ENCODE measurements at regions not wholly inside any gene's neighbourhood (a gene's known extent, or its start where the extent isn't known, plus 50 kb on each side); places are given as distances from the start of the nearest gene placed in this dataset.

- TF ChIP-seq CEBPB (IDR thresholded peaks at IDR 0.05) (no peak), EGR1 (IDR thresholded peaks at IDR 0.05) (no peak), ZBTB7A (IDR thresholded peaks at IDR 0.05; ENCODE audit: low read depth) (no peak), CREB1 (IDR thresholded peaks at IDR 0.05; ENCODE audit: low read depth) (no peak)
Measured at GRCh38 chr5:5751498-5751897, 329.0 kb downstream of the ICE1 start.

DNA sequence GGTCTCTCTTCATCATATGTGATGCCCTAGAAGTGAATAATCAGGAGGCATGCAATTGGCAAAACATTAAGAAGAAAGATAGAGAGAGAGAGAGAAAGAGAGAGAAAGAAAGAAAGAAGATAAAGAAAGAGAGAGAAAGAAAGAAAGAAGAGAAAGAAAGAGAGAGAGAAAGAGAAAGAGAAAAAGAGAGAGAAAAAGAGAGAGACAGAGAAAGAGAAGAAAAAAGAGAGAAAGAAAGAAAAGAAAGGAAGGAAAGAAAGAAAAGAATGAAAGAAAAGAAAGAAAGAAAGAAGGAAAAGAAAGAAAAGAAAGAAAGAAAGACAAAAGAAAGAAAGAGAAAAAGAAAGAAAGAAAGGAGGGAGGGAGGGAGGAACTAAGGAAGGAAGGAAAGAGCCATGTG lies 318.9 kb downstream of the ICE1 start:
- TF ChIP-seq FOXM1 (IDR thresholded peaks at IDR 0.05; ENCODE audit: borderline replicate concordance, low read depth) (no peak), TEAD4 (IDR thresholded peaks at IDR 0.05) (no peak), EP300 (IDR thresholded peaks at IDR 0.05; ENCODE audit: borderline replicate concordance) (no peak), YY1 (IDR thresholded peaks at IDR 0.05; ENCODE audit: low read depth) (no peak), NFIC (IDR thresholded peaks at IDR 0.05) (no peak), TCF12 (IDR thresholded peaks at IDR 0.05; ENCODE audit: low read depth) (no peak), TAF1 (IDR thresholded peaks at IDR 0.05; ENCODE audit: low read depth) (no peak), RAD21 (IDR thresholded peaks at IDR 0.05; ENCODE audit: low read depth) (no peak), CEBPB (IDR thresholded peaks at IDR 0.05) (no peak), USF1 (IDR thresholded peaks at IDR 0.05) (no peak), ZBTB7A (IDR thresholded peaks at IDR 0.05; ENCODE audit: low read depth) (no peak), EGR1 (IDR thresholded peaks at IDR 0.05) (no peak), CREB1 (IDR thresholded peaks at IDR 0.05; ENCODE audit: low read depth) (no peak), MAX (IDR thresholded peaks at IDR 0.05) (no peak)
- TF ChIP-seq, protein P1, sequence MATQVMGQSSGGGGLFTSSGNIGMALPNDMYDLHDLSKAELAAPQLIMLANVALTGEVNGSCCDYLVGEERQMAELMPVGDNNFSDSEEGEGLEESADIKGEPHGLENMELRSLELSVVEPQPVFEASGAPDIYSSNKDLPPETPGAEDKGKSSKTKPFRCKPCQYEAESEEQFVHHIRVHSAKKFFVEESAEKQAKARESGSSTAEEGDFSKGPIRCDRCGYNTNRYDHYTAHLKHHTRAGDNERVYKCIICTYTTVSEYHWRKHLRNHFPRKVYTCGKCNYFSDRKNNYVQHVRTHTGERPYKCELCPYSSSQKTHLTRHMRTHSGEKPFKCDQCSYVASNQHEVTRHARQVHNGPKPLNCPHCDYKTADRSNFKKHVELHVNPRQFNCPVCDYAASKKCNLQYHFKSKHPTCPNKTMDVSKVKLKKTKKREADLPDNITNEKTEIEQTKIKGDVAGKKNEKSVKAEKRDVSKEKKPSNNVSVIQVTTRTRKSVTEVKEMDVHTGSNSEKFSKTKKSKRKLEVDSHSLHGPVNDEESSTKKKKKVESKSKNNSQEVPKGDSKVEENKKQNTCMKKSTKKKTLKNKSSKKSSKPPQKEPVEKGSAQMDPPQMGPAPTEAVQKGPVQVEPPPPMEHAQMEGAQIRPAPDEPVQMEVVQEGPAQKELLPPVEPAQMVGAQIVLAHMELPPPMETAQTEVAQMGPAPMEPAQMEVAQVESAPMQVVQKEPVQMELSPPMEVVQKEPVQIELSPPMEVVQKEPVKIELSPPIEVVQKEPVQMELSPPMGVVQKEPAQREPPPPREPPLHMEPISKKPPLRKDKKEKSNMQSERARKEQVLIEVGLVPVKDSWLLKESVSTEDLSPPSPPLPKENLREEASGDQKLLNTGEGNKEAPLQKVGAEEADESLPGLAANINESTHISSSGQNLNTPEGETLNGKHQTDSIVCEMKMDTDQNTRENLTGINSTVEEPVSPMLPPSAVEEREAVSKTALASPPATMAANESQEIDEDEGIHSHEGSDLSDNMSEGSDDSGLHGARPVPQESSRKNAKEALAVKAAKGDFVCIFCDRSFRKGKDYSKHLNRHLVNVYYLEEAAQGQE (IDR thresholded peaks at IDR 0.05; ENCODE audit: low read depth), result no peak

DNA sequence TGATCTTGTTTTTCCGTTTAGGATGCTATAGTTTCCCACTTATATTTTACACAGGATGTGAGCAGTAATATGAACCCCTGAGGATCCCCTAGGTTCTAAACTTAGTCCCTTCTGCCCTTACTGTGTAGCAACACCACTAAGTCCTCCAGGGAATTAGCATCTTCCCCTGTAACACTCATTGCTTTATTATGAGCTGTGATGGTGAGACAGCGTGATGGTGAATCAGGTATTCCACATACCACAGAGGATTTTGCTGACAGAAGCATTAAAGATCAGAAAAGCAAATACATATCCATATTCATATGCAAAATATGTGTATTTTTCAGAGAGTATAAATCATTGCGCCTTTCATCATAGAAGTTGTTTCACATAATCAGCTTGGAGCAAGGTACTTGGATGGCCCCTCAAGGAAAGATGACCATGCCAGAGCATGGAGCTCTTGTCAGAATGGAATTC lies 317.0 kb downstream of the ICE1 start:
- no peak for TF ChIP-seq TEAD4 (IDR thresholded peaks at IDR 0.05)
- no peak for TF ChIP-seq EP300 (IDR thresholded peaks at IDR 0.05; ENCODE audit: borderline replicate concordance)
- no peak for TF ChIP-seq EGR1 (IDR thresholded peaks at IDR 0.05)
- TF ChIP-seq RAD21 (IDR thresholded peaks at IDR 0.05; ENCODE audit: low read depth), result no peak
- no peak for TF ChIP-seq CEBPB (IDR thresholded peaks at IDR 0.05)
- no peak for TF ChIP-seq CREB1 (IDR thresholded peaks at IDR 0.05; ENCODE audit: low read depth)
- TF ChIP-seq FOXM1 (IDR thresholded peaks at IDR 0.05; ENCODE audit: borderline replicate concordance, low read depth), result no peak

DNA sequence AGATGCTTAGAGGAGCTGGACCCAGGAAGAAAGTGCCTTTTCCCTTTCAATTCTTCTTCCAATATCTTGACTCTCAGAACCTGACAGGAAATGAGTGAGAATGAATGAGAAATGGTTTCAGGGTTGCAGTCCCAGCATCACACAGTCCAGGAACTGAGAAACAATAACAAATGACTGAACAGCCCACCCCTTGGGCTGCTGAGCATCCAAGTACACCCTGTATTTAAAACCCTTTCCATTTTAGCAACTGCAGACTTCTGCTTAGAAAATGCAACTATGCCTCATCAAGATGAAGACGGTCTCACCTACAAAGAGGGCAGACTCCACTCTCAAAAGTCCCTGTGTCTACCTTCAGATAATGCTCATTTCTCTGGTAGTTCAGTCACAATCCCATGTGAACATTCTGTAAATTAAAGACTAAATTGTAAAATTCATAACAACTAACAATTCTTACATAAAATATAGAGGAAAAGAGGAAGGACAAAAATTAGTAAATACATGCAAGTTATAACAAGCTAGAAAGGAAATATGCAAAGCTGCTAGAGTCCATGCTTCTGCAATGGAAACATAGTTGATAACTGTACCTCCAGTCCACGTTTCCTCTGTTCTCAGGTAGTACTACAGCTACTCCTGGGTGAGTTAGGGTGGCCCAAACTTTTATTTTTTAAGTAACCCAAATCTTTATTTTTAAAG lies 316.5 kb downstream of the ICE1 start:
- TF ChIP-seq CEBPB (IDR thresholded peaks at IDR 0.05) (no peak), CREB1 (IDR thresholded peaks at IDR 0.05; ENCODE audit: low read depth) (no peak), TEAD4 (IDR thresholded peaks at IDR 0.05) (no peak), MAX (IDR thresholded peaks at IDR 0.05) (no peak), TAF1 (IDR thresholded peaks at IDR 0.05; ENCODE audit: low read depth) (no peak)

DNA sequence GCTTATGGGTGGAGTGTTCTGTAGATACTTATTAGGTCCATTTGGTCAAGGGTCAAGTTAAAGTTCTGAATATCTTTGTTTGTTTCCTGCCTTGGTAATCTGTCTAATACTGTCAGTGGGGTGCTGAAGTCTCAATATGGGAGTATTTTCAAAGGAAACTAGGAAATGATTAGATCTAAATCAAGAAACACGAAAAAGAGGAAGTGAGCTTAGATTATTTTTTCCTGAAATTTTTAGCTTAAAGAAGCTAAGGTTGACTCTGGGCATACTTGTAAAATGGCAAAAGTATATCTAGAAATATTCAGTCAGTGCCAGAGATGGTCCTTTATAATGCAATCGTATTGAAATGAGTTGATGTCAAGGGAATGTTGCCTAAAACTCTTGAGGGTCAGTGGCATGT lies 313.5 kb downstream of the ICE1 start:
- TF ChIP-seq CEBPB (IDR thresholded peaks at IDR 0.05) (no peak), TEAD4 (IDR thresholded peaks at IDR 0.05) (no peak), TCF12 (IDR thresholded peaks at IDR 0.05; ENCODE audit: low read depth) (no peak), EP300 (IDR thresholded peaks at IDR 0.05; ENCODE audit: borderline replicate concordance) (no peak), YY1 (IDR thresholded peaks at IDR 0.05; ENCODE audit: low read depth) (no peak)
- TF ChIP-seq, protein P1 (IDR thresholded peaks at IDR 0.05; ENCODE audit: low read depth), result no peak

DNA sequence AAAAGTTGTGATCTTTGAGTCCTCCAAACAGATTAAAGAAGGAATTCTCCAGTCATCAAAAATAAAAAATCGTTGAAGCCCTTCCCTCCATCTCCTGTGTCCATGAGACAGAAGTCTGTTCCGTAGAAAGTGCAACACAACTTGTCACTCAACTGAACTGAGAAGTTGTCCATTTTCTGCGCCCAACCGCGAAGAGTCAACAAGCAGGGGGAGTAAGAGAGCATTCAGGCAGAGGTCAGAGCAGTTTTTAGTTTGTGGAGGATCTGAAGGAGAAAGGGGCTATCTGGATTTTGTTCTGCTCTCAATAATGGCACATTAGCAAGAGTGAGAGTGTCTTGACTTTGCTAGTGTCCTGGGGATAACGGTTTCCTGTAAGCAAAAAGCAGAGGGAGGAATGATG lies 303.9 kb downstream of the ICE1 start:
- TF ChIP-seq TAF1 (IDR thresholded peaks at IDR 0.05; ENCODE audit: low read depth) (no peak), CREB1 (IDR thresholded peaks at IDR 0.05; ENCODE audit: low read depth) (no peak), ZBTB7A (IDR thresholded peaks at IDR 0.05; ENCODE audit: low read depth) (no peak), USF1 (IDR thresholded peaks at IDR 0.05) (no peak), FOXM1 (IDR thresholded peaks at IDR 0.05; ENCODE audit: borderline replicate concordance, low read depth) (no peak), EGR1 (IDR thresholded peaks at IDR 0.05) (no peak), CEBPB (IDR thresholded peaks at IDR 0.05) (no peak), EP300 (IDR thresholded peaks at IDR 0.05; ENCODE audit: borderline replicate concordance) (no peak)
- TF ChIP-seq, protein P1 (IDR thresholded peaks at IDR 0.05; ENCODE audit: low read depth), result no peak
